Stimulated activated CD4-positive, alpha-beta T cell treated with anti-CD3 and anti-CD28 coated beads, Interleukin-15, amount 100 ng/mL, for 48 hours (primary cell): ENCODE measurements at regions not wholly inside any gene's neighbourhood (a gene's known extent, or its start where the extent isn't known, plus 50 kb on each side); places are given as distances from the start of the nearest gene placed in this dataset.

Experiments used
- DNase-seq, 2 donors: peaks; one replicate each; pipeline ENCODE4 v3.0.0-alpha.2; 2020; ENCODE audit warnings: low read depth in 2 of 2

DNA sequence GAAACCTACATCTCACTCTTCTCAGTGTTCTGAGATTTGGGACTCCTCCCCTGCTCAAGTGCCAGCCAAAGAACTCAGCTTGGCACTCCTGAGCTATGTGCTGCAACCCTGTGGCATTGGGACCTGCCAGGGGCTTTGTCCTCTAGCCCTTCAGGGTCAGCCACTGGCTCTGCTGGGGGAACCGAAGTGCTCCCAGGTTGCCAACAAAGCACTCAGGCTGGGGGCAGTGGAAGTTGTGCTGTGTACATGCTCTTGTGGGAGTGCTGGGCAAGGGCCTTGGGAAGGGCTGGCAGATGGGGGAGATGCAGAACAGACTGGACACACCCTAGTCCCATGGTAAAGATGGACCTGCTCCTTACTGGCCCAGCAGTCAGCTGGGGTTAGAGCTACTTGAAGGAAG lies 498.6 kb downstream of the CAAP1 start:
- no peak for DNase-seq

GRCh38 chr9:26392639-26393038 lies 500.0 kb downstream of the CAAP1 start:
- DNase-seq = no peak

DNA sequence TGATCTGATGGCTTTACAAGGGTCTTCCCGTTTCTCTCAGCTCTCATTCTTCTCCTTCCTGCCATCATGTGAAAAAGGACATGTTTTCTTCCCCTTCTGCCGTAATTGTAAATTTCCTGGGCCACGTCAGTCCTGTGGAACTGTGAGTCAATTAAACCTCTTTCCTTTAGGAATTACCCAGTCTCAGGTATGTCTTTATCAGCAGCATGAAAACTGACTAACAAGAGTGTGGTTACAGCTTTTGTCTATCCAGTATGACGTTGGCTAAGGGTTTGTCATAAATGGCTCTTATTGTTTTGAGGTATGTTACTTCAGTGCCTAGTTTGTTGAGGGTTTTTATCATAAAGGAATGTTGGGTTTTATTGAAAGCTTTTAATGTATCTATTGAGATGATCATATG lies 501.6 kb downstream of the CAAP1 start:
- DNase-seq = no peak

DNA sequence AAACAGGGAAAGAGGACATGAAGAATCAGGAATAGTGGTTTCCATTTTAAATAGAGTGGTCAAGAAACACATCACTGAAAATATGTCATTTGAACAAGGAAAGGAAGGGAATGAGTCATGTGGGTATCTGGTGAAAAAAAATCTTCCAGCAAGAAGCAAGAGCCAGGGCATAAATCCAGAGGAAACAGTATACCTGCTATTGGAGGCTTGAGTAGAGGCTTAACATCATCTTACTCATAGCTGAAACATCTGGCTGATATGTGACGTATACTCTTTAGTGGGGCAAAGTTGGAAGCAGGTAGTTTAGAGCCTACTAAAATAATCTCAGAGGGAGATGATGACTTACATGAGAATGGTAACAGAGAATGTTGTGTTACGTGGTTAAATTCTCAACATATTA lies 517.2 kb downstream of the CAAP1 start:
- DNase-seq = no peak

DNA sequence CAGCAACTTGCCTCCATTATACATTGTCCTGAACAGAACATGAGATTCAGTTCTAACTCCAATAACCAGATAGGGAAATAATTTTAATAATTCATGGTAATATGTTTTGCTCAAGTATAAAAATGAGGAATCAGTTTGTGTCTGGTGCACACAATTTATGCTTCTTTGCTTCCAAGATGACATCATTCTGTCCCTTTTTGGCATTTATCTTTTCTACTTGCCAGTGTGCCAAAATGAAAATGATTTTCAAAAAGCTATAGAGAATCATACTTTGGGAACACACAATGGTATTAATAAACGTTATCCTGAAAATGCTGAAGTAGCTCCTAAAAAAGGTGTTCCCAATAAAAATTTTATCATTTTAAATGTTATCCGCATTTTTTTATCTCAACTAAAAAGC lies 519.0 kb downstream of the CAAP1 start:
- no peak for DNase-seq

- no peak for DNase-seq
Observed at GRCh38 chr9:26371236-26371635, 521.4 kb downstream of the CAAP1 start.

DNA sequence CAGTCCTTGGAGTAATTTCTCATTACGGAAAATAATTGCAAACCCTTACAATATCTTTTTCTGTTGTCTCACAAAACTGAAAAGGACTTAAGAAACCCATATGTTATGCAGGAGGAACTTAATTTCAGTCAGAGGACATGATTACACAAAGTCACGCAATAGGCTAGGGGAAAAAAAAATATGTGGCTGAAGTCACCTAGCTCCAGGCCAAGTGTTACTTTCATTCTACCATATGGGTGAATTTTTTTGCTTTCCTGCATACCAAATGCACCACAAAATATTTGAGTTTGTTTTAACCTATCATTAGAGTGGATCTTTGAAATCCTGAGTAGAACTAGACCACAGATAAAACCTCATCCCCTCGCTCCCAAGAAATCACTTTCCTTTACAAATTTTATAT lies 523.5 kb downstream of the CAAP1 start:
- DNase-seq = no peak

GRCh38 chr9:26368241-26368640 lies 524.4 kb downstream of the CAAP1 start:
- DNase-seq = no peak

DNA sequence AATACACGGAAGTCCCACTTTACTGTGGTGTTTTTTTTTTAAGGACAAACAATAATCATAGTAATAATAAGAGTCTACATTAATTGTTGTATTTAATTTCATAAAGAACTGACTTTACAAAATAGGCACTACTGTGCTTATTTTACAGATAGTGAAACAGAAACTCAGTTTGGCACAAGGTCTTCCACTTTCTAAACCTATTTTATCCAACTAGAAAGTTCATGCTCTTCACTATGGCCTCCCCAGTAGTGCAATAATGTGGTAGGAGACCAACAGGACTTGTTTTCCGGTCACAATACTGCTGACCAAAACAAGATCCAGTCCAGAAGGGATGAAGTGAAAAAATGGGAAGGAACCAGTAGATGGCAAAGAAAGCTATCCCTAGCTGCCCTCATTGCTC lies 531.6 kb downstream of the CAAP1 start:
- DNase-seq = no peak

GRCh38 chr9:26358836-26359235 lies 533.8 kb downstream of the CAAP1 start:
- DNase-seq = no peak

GRCh38 chr9:26357803-26358344 lies 534.7 kb downstream of the CAAP1 start:
- DNase-seq = no peak

DNA sequence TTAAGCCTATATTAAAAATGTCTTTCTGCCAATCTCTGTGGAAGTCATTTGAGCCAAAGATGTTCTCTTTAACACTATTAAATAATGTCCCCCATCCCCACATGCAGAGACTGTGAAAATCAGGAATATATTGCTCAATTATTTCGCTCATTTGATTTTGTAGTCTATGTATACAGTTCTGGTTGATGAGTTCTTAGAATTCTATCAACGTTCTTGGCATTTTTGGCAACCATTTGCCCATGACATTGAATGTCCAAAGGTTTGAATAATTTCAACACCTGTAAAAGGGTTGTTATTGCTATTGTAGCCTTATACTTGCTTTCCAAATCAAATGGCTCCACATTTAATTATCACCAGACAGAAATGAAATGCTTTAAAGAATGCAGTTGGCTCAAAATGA lies 536.1 kb downstream of the CAAP1 start:
- no peak for DNase-seq

DNA sequence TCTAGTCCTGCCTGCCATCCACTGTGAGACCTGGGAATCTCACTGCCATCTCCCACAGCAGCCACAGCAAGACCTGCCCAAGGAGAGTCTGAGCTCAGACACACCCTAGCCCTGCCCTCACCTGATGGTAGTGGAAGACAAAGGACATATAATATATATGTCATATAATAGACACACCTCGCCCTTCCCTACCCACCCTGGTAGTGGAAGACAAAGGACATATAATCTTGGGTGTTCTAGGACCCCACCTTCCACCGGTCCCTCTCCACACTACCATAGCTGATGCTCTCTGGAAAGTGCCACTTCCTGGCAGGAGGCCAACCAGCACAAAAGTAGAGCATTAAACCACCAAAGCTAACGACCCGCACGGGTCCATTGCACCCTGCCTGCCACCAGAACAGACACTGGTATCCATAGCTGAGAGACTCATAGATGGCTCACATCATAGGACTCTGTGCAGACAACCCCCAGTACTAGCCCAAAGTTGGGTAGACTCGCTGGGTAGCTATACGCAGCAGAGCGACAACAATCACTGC lies 545.6 kb downstream of the CAAP1 start:
- no peak for DNase-seq

DNA sequence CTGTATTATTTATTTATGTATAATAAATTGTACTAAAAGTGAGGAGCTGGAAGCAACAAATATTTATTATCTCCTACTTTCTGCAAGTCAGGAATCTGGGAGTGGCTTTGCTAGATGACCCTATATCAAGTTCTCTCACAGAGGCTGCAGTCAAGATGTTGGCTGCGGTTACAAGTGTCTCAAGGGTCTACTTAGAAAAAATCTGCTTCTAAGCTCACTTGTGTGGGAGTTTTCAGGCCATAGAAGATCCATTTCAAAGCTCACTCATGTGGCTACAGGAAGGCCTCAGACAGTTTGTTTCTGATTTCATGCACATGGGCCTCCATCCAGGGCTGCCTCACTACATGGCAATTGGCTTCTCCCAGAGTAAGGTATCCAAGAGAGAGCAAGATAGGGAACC lies 551.1 kb downstream of the CAAP1 start:
- DNase-seq = no peak

GRCh38 chr9:26339796-26340195 lies 552.8 kb downstream of the CAAP1 start:
- DNase-seq = no peak

GRCh38 chr9:26335116-26335515 lies 557.5 kb downstream of the CAAP1 start:
- no peak for DNase-seq

DNA sequence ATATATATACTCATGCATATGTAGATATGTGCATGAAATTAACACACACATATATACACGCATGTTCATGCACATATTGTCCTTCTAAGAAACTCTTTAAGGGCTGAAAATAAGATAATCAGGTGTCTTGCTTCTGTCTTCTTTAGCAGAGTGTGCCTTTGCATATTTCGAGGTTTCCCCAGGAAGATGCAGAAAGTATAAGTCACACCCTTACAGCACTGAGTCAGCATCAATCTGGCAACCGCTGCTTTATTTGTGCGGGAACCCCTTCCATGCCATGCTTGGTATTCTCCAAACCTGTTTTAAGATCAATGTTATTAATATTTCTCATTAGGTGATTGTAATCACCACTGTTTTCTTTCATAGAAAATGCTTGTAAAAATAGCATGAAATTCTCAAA lies 557.9 kb downstream of the CAAP1 start:
- no peak for DNase-seq

DNA sequence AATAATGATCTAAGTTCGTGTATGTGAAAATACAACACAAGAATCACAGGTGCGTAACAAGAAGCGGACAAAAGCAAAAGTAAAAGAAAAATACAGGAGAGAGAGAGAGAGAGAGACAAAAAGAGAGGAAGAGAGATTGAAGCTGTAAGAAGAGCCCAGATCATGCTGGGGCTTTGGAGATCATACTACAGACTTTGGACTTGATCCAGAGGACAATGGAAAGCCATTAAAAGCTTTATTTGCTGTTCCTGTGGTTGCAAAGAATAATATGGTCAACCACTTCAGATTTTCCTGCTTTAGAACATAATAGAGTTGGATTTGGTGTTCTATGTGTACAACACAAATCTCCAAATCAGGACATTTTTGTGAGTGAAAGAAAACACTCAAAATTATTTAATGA lies 561.4 kb downstream of the CAAP1 start:
- no peak for DNase-seq

DNA sequence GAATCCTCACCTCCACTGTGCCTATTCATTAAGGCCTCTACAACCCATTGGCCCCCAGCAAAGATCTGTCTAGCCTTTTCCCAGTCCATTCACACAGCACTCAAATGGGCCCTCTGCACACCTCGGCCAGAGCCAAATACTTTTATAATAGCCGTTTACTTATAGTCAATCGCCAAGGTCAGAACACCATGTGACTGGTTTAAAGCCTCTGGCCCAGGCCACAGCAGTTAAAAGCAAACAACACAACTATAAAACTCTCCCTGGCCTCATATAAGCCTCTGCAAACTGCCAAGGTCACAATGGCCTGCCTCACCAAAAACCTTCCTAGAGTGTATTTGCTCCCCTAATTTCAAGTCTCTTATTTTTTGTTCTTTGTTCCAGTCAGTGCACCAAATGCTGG lies 562.6 kb downstream of the CAAP1 start:
- DNase-seq = no peak

- no peak for DNase-seq
Observed at GRCh38 chr9:26326563-26326962, 566.0 kb downstream of the CAAP1 start.

DNA sequence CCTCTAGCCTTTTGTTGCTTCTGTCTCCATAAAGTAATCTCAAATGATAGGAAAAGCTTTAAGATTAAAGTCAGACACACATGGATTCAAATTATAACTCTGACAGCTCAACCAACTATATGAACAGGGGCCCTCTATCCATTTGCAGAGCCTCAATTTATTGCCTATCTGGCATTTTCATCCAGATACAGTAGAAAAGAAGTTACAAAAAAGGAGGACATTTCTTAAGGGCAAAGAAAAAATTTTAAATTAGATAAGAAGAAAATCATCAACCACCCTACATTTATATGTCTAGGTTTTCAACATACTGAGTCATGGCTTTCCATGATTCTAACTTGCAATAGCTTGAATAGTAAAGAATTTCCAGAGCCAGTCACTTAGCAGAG lies 567.2 kb downstream of the CAAP1 start:
- no peak for DNase-seq

- no peak for DNase-seq
Observed at GRCh38 chr9:26324786-26325443, 567.7 kb downstream of the CAAP1 start.

GRCh38 chr9:26321935-26322334 lies 570.7 kb downstream of the CAAP1 start:
- DNase-seq = no peak

GRCh38 chr9:26319859-26320258 lies 572.7 kb downstream of the CAAP1 start:
- DNase-seq = no peak
